Epithelial cell of proximal tubule (primary cell): ENCODE measurements at regions not wholly inside any gene's neighbourhood (a gene's known extent, or its start where the extent isn't known, plus 50 kb on each side); places are given as distances from the start of the nearest gene placed in this dataset.

ENCODE experiments used
- DNase-seq: peaks from one replicate; pipeline ENCODE4 v3.0.0-alpha.2; 2011; ENCODE audit warnings: low read depth
- H3K4me3 ChIP-seq: 2 replicates; pipeline ENCODE4 v1.5.1; 2011; ENCODE audit warnings: low read depth, mild to moderate bottlenecking, low read length
- CTCF ChIP-seq: conservative IDR thresholded peaks from 2 replicates; pipeline ENCODE4 v1.5.1; 2012; ENCODE audit warnings: low read depth, mild to moderate bottlenecking, low read length

GRCh38 chr13:36518707-36519106 is 86.4 kb downstream of the CCNA1 start:
- no peak for TF ChIP-seq CTCF
- H3K4me3 ChIP-seq, result no peak overlapping the region
- DNase-seq, result no peak

DNA sequence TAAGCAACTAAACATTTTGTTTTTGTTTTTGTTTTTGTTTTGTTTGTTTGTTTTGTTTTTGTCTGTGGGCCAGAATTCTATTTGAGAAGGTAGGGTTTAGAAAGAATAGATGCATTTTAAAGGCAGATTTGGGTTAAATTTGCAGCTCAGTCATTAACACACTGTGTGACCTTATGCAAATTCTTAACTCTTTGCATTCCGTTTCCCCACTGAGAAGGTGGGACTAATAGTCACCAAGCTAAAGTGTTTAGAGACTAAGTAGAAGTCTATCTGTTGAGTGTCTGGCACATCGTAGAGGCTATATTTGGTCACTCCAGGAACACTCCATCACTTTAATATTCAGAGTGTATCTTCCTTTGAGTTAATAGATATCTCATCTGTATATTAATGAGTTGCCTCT is 87.1 kb downstream of the CCNA1 start:
- DNase-seq, result no peak
- no peak for TF ChIP-seq CTCF
- no peak overlapping the region for H3K4me3 ChIP-seq

DNA sequence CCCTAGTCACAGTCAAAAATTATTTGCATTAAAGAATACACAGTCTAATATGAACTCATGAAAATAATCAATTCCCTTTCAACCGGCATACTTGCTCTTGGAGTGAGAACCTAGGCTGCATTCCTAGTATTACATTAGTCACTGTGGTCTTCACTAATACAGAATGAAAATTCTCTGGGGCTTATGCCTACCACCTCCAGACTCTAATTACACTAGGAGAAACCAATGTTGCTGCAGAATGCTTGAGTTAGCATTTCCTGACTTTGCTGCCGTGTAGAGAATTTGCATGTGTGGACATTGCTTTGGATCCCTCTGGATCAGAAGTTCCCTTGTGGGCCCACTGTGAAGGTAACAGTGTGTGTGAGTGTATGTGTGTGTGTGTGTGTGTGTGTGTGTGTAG is 87.8 kb downstream of the CCNA1 start:
- DNase-seq, result no peak
- TF ChIP-seq CTCF, result no peak
- no peak overlapping the region for H3K4me3 ChIP-seq

DNA sequence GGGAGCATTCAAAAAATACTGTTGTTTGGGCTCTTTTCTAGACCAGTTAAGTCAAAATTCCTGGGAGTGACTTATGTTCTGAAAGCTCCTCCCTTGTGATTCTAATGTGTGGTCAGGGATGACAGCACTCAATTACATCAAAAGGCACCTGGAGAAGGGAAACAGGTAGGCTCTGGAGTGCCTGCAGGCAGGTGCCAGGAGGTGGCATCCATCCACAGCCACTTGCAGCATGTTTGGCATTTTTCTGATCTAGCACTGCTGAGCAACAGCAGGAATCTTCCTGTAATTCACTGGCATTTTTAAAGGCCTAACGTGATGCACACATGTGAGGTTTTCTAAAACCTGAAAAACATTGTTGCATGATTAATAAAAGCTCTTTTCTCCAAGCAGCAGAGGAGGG is 94.6 kb downstream of the CCNA1 start:
- no peak for DNase-seq
- no peak overlapping the region for H3K4me3 ChIP-seq
- TF ChIP-seq CTCF, result no peak

DNA sequence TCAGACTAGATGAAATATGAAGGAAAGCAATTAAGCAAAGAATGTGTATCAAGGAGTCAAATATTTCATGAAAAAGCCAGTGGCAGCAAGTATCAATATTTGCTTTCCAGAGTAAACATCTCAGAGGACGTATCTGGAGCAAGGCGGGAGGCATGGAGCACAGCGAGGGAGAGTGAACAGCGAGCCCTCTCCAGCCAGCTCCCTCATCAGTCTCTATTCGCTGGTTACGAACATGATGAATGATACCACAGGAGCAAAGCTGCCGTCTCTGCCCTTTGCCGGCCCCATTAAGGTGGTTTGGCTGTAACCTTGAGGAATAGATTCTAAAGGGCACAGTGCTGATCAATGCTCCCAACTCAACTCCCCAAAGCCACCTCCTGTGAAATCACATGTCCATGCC is 95.8 kb downstream of the CCNA1 start:
- no peak overlapping the region for H3K4me3 ChIP-seq
- TF ChIP-seq CTCF, result no peak
- no peak for DNase-seq

GRCh38 chr13:36530050-36530789 is 97.9 kb downstream of the CCNA1 start:
- TF ChIP-seq CTCF, result no peak
- H3K4me3 ChIP-seq, result no peak overlapping the region
- DNase-seq, result peak; percentile 12
